ENCODE measurements at regions not wholly inside any gene's neighbourhood (a gene's known extent, or its start where the extent isn't known, plus 50 kb on each side); places are given as distances from the start of the nearest gene placed in this dataset.
"Not testable (repeated sequence)": the region's sequence is repeated elsewhere in the genome, so short reads cannot be mapped to it uniquely, and the experiment has no call there.

GRCh38 chr3:88779482-88779881, 327.9 kb upstream of the EPHA3 start:
- no peak for DNase-seq (ENCODE audit: low read depth)

- DNase-seq (ENCODE audit: low read depth): no peak
Measured at GRCh38 chr3:88784925-88785324, 322.5 kb upstream of the EPHA3 start.

GRCh38 chr3:88785841-88786240, 321.6 kb upstream of the EPHA3 start:
- DNase-seq (ENCODE audit: low read depth): no peak

- no peak for DNase-seq (ENCODE audit: low read depth)
Measured at GRCh38 chr3:88795503-88795902, 311.9 kb upstream of the EPHA3 start.

GRCh38 chr3:88807491-88808105, 299.8 kb upstream of the EPHA3 start:
- DNase-seq (ENCODE audit: low read depth): peak; percentile 4

- DNase-seq (ENCODE audit: low read depth): no peak
Measured at GRCh38 chr3:88809993-88810392, 297.4 kb upstream of the EPHA3 start.

GRCh38 chr3:88810455-88810854, 297.0 kb upstream of the EPHA3 start:
- DNase-seq (ENCODE audit: low read depth): no peak

GRCh38 chr3:88811096-88811495, 296.3 kb upstream of the EPHA3 start:
- no peak for DNase-seq (ENCODE audit: low read depth)

- no peak for DNase-seq (ENCODE audit: low read depth)
Measured at GRCh38 chr3:88812576-88812975, 294.8 kb upstream of the EPHA3 start.

GRCh38 chr3:88816445-88816844, 291.0 kb upstream of the EPHA3 start:
- no peak for DNase-seq (ENCODE audit: low read depth)

GRCh38 chr3:88824666-88825564, 282.5 kb upstream of the EPHA3 start:
- DNase-seq (ENCODE audit: low read depth): no peak

- peak; percentile 22 for DNase-seq (ENCODE audit: low read depth)
Measured at GRCh38 chr3:88828466-88828865, 279.0 kb upstream of the EPHA3 start.

- no peak for DNase-seq (ENCODE audit: low read depth)
Measured at GRCh38 chr3:88852606-88853005, 254.8 kb upstream of the EPHA3 start.

GRCh38 chr3:88863196-88863595, 244.2 kb upstream of the EPHA3 start:
- no peak for DNase-seq (ENCODE audit: low read depth)

GRCh38 chr3:88876724-88877123, 230.7 kb upstream of the EPHA3 start:
- no peak for DNase-seq (ENCODE audit: low read depth)

- no peak for DNase-seq (ENCODE audit: low read depth)
Measured at GRCh38 chr3:88879905-88880304, 227.5 kb upstream of the EPHA3 start.

GRCh38 chr3:88882121-88882520, 225.3 kb upstream of the EPHA3 start:
- peak; percentile 8 for DNase-seq (ENCODE audit: low read depth)

- not testable (repeated sequence) for DNase-seq (ENCODE audit: low read depth)
Measured at GRCh38 chr3:88886624-88887023, 220.8 kb upstream of the EPHA3 start.

- no peak for DNase-seq (ENCODE audit: low read depth)
Measured at GRCh38 chr3:88896026-88896425, 211.4 kb upstream of the EPHA3 start.

GRCh38 chr3:88912294-88912877, 195.0 kb upstream of the EPHA3 start:
- DNase-seq (ENCODE audit: low read depth): no peak

GRCh38 chr3:88918841-88919240, 188.6 kb upstream of the EPHA3 start:
- no peak for DNase-seq (ENCODE audit: low read depth)

GRCh38 chr3:88921986-88922385, 185.4 kb upstream of the EPHA3 start:
- DNase-seq (ENCODE audit: low read depth): no peak
